ENCODE measurements at regions not wholly inside any gene's neighbourhood (a gene's known extent, or its start where the extent isn't known, plus 50 kb on each side); places are given as distances from the start of the nearest gene placed in this dataset.

- TF ChIP-seq POLR2A (IDR thresholded peaks at IDR 0.05) (no peak), CTCF (IDR thresholded peaks at IDR 0.05) (no peak)
Observed at GRCh38 chr3:76523337-76523736, 516.6 kb upstream of the ROBO2 start.

All from breast epithelium (tissue), 3 donors.